Ectodermal cell (in vitro differentiated cells): ENCODE measurements at regions not wholly inside any gene's neighbourhood (a gene's known extent, or its start where the extent isn't known, plus 50 kb on each side); places are given as distances from the start of the nearest gene placed in this dataset.
"Not testable (repeated sequence)": the region's sequence is repeated elsewhere in the genome, so short reads cannot be mapped to it uniquely, and the experiment has no call there.

ENCODE experiments used
- H3K27ac ChIP-seq: 2 replicates; pipeline ENCODE4 v1.7.0; 2013; ENCODE audit warnings: mild to moderate bottlenecking, low read depth, low read length; ENCODE audit not compliant: insufficient read depth, poor library complexity, severe bottlenecking
- H3K27me3 ChIP-seq: 2 replicates; pipeline ENCODE4 v1.7.0; 2013; ENCODE audit warnings: mild to moderate bottlenecking, low read length; ENCODE audit not compliant: insufficient read depth, control insufficient read depth, poor library complexity, severe bottlenecking
- H3K36me3 ChIP-seq: one replicate; pipeline ENCODE4 v1.7.0; 2013; ENCODE audit warnings: low read length; ENCODE audit not compliant: control insufficient read depth, insufficient read depth
- H3K4me1 ChIP-seq: one replicate; pipeline ENCODE4 v1.7.0; 2013; ENCODE audit warnings: low read length; ENCODE audit not compliant: control insufficient read depth, insufficient read depth
- H3K4me3 ChIP-seq: 2 replicates; pipeline ENCODE4 v1.7.0; 2013; ENCODE audit warnings: low read depth, low read length, control low read depth; ENCODE audit not compliant: insufficient read depth
- H3K9me3 ChIP-seq: 2 replicates; pipeline ENCODE4 v1.7.0; 2013; ENCODE audit warnings: mild to moderate bottlenecking, low read length, moderate library complexity; ENCODE audit not compliant: control insufficient read depth
- WGBS, 2 experiments: methylation state at CpG; one replicate each; pipeline ENCODE4 v1.1.7; 2013; ENCODE audit warnings: missing lambda C conversion rate in 2 of 2; 5-methylcytosine and 5-hydroxymethylcytosine counted together

GRCh38 chr19:20307127-20307526 lies 140.1 kb downstream of the ZNF486 start:
- no peak overlapping the region for H3K4me3 ChIP-seq
- no peak overlapping the region for H3K27ac ChIP-seq
- H3K9me3 ChIP-seq, result no peaks in the 10 kb centered on the region
- 92% methylated on average over 3 of the region's 3 CpGs for WGBS, 2 experiments
- H3K27me3 ChIP-seq, result no peaks in the 10 kb centered on the region
- no peaks in the 10 kb centered on the region for H3K36me3 ChIP-seq
- no peaks in the 10 kb centered on the region for H3K4me1 ChIP-seq

- H3K4me1 ChIP-seq, H3K27me3 ChIP-seq, H3K36me3 ChIP-seq, H3K27ac ChIP-seq, H3K4me3 ChIP-seq, H3K9me3 ChIP-seq: not testable (repeated sequence)
- WGBS, 2 experiments, result 92 to 93% methylated on average over 30 of the region's 30 CpGs
These were observed 129.3 kb downstream of the ZNF486 start for GRCh38 chr19:20296314-20296713.

GRCh38 chr19:20294181-20294580 lies 127.2 kb downstream of the ZNF486 start:
- H3K4me1 ChIP-seq, result no peaks in the 10 kb centered on the region
- no peaks in the 10 kb centered on the region for H3K9me3 ChIP-seq
- H3K36me3 ChIP-seq, result no peaks in the 10 kb centered on the region
- no peak overlapping the region for H3K4me3 ChIP-seq
- no peak overlapping the region for H3K27ac ChIP-seq
- no peaks in the 10 kb centered on the region for H3K27me3 ChIP-seq

GRCh38 chr19:20292520-20292919 lies 125.5 kb downstream of the ZNF486 start:
- WGBS, 2 experiments, result 79% methylated on average over 1 of the region's 1 CpG
- H3K27ac ChIP-seq, H3K4me3 ChIP-seq, H3K4me1 ChIP-seq, H3K9me3 ChIP-seq, H3K36me3 ChIP-seq, H3K27me3 ChIP-seq: not testable (repeated sequence)

DNA sequence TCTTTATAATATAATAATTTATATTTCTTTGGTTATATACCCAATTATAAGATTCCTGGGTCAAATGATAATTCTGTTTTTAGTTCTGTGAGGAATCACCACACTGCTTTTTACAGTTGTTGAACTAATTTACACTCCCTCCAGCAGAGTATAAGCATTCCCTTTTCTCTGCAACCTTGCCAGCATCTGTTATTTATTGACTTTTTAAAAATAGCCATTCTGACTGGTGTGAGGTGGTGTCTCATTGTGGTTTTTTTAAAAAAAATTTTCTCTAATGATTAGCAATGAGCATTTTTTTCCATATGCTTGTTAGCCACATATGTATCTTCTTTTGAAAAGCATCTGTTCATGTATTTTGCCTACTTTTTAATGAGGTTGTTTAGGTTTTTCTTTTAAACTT lies 122.2 kb downstream of the ZNF486 start:
- H3K27ac ChIP-seq, result no peak overlapping the region
- H3K36me3 ChIP-seq, result no peaks in the 10 kb centered on the region
- no peak overlapping the region for H3K4me3 ChIP-seq
- no peaks in the 10 kb centered on the region for H3K9me3 ChIP-seq
- no peaks in the 10 kb centered on the region for H3K4me1 ChIP-seq
- no peaks in the 10 kb centered on the region for H3K27me3 ChIP-seq

DNA sequence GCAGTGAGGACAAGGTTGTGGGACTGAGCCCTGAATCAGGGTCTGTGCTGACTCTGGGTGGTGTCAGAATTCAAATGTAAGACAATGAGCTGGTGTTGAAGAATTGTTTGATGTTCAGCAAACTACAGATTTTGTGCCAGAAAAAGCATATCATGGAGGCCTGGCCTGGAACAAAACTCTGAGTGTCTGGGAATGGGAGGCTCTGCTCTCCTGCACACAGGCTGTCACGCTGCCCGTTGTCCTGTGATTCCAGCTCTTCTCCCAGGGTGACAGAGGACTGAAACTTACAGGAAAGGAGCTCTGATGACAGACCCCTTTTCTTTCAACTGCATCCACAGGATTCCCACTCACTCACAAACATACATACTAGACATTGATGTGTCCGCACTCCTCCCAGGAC lies 120.1 kb downstream of the ZNF486 start:
- H3K4me1 ChIP-seq, result no peaks in the 10 kb centered on the region
- H3K9me3 ChIP-seq, result no peaks in the 10 kb centered on the region
- WGBS, 2 experiments, result 92 to 98% methylated on average over 3 of the region's 3 CpGs
- H3K36me3 ChIP-seq, result no peaks in the 10 kb centered on the region
- H3K27me3 ChIP-seq, result no peaks in the 10 kb centered on the region
- H3K4me3 ChIP-seq, result no peak overlapping the region
- H3K27ac ChIP-seq, result no peak overlapping the region

DNA sequence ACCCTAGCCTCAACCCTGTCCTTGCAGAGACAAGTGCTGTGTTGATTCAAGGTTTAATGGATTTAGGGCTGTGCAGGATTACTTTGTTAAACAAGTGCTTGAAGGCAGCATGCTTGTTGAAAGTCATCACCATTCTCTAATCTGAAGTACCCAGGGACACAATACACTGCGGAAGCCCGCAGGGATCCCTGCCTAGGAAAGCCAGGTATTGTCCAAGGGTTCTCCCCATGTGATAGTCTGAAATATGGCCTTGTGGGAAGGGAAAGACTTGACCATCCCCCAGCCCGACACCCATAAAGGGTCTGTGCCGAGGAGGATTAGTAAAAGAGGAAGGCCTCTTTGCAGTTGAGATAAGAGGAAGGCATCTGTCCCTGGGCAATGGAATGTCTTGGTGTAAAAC lies 118.9 kb downstream of the ZNF486 start:
- WGBS, 2 experiments, result 92 to 94% methylated on average over 4 of the region's 4 CpGs

DNA sequence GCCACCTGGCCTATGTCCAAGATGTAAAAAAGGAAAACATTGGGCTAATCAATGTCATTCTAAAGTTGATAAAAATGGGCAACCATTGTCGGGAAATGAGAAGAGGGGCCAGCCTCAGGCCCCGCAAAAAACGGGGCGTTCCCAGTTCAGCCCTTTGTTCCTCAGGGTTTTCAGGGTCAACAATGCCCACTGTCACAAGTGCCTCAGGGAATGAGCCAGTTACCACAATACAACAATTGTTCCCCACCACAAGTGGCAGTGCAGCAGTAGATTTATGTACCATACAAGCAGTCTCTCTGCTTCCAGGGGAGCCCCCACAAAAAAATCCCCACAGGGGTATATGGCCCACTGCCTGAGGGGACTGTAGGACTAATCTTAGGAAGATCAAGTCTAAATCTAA lies 112.5 kb downstream of the ZNF486 start:
- Histone ChIP-seq H3K9me3 (no peaks in the 10 kb centered on the region), H3K4me3 (no peak overlapping the region), H3K4me1 (no peaks in the 10 kb centered on the region), H3K27me3 (no peaks in the 10 kb centered on the region), H3K27ac (no peak overlapping the region), H3K36me3 (no peaks in the 10 kb centered on the region)
- 90 to 93% methylated on average over 4 of the region's 4 CpGs for WGBS, 2 experiments

More for the DNA sequence above, 118.9 kb downstream of the ZNF486 start:
- H3K4me1 ChIP-seq, H3K27me3 ChIP-seq, H3K9me3 ChIP-seq, H3K4me3 ChIP-seq, H3K36me3 ChIP-seq, H3K27ac ChIP-seq: not testable (repeated sequence)

DNA sequence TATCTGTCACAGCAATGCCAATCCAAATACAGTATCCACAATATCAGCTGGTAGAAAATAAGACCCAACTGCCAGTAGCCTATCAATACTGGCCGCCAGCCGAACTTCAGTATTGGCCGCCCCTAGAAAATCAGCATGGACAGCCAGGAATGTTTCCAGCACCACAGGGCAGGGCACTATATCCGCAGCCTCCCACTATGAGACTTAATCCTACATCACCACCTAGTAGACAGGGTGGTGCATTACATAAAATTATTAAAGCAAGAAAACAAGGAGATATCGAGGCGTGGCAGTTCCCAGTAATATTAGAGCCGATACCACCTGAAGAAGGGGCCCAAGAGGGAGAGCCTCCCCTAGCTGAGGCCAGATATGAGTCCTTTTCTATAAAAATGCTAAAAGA lies 111.3 kb downstream of the ZNF486 start:
- H3K4me3 ChIP-seq, result no peak overlapping the region
- H3K27me3 ChIP-seq, result no peaks in the 10 kb centered on the region
- no peak overlapping the region for H3K27ac ChIP-seq
- 96 to 97% methylated on average over 7 of the region's 7 CpGs for WGBS, 2 experiments
- H3K36me3 ChIP-seq, result no peaks in the 10 kb centered on the region
- no peaks in the 10 kb centered on the region for H3K9me3 ChIP-seq
- no peaks in the 10 kb centered on the region for H3K4me1 ChIP-seq

- H3K27me3 ChIP-seq, H3K4me3 ChIP-seq, H3K27ac ChIP-seq, H3K4me1 ChIP-seq, H3K9me3 ChIP-seq, H3K36me3 ChIP-seq: not testable (repeated sequence)
- WGBS, 2 experiments, result 92 to 93% methylated on average over 1 of the region's 1 CpG
These were observed 109.7 kb downstream of the ZNF486 start for GRCh38 chr19:20276732-20277082.

DNA sequence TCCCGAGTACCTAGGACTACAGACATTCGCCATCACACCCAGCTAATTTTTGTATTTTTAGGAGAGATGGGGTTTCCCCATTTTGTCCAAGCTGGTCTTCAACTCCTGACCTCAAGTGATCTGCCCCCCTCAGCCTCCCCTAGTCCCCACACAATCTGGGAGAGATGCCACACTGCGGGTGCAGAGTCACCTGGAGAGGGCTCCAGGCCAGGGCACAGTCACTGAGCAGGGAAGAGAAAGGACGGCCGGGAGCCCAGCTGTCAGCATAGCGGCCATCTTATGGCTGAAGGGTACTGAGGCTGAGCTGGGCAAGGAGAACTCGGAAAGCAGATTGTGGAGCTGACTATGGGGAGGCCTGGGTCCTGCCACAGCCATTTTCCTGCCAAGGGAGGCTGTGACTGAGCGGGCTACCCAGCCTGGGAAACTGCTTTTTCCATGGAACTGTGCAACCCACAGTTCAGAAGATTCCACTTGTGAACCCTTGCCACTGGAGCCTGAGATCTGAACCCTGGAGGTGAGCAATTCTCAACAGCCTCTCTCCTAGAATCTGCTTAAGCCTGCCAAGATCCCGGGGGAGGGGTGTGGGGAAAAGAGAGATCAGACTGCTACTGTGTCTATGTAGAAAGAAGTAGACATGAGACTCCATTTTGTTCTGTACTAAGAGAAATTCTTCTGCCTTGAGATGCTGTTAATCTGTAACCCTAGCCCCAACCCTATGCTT lies 109.2 kb downstream of the ZNF486 start:
- Histone ChIP-seq H3K9me3 (no peaks in the 10 kb centered on the region), H3K4me3 (no peak overlapping the region), H3K27me3 (no peaks in the 10 kb centered on the region), H3K36me3 (no peaks in the 10 kb centered on the region), H3K4me1 (no peaks in the 10 kb centered on the region), H3K27ac (no peak overlapping the region)
- WGBS, 2 experiments, result 94% methylated on average over 9 of the region's 9 CpGs
